ENCODE measurements at regions not wholly inside any gene's neighbourhood (a gene's known extent, or its start where the extent isn't known, plus 50 kb on each side); places are given as distances from the start of the nearest gene placed in this dataset.

DNA sequence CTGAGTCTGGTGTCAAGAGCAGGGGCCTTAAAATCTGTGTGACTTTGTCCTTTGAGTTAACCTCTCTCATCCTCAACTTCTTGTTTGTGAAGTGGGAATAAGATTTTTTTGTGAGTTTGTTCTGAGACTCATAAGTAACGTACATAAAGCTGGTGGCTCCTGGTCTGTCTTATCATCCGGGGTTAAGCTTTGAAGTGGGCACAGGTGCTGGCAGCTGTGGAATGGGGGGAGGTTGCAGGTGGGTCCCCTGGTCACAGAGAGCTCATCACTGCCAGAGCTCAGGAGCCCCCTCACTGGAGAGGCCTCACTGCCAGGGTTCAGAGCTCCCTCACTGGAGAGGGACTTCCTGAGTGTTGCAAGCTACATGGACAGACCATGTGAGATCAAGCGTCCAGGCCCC is 174.1 kb downstream of the NRN1 start:
- TF ChIP-seq, protein P1, sequence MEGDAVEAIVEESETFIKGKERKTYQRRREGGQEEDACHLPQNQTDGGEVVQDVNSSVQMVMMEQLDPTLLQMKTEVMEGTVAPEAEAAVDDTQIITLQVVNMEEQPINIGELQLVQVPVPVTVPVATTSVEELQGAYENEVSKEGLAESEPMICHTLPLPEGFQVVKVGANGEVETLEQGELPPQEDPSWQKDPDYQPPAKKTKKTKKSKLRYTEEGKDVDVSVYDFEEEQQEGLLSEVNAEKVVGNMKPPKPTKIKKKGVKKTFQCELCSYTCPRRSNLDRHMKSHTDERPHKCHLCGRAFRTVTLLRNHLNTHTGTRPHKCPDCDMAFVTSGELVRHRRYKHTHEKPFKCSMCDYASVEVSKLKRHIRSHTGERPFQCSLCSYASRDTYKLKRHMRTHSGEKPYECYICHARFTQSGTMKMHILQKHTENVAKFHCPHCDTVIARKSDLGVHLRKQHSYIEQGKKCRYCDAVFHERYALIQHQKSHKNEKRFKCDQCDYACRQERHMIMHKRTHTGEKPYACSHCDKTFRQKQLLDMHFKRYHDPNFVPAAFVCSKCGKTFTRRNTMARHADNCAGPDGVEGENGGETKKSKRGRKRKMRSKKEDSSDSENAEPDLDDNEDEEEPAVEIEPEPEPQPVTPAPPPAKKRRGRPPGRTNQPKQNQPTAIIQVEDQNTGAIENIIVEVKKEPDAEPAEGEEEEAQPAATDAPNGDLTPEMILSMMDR (IDR thresholded peaks at IDR 0.05) = no peak
- TF ChIP-seq POLR2A (IDR thresholded peaks at IDR 0.05; ENCODE audit: low read depth) (no peak), EP300 (IDR thresholded peaks at IDR 0.05) (no peak), POLR2AphosphoS5 (IDR thresholded peaks at IDR 0.05) (no peak)
